Muscle layer of colon (tissue), 2 donors: ENCODE measurements at regions not wholly inside any gene's neighbourhood (a gene's known extent, or its start where the extent isn't known, plus 50 kb on each side); places are given as distances from the start of the nearest gene placed in this dataset.
"Not testable (repeated sequence)": the region's sequence is repeated elsewhere in the genome, so short reads cannot be mapped to it uniquely, and the experiment has no call there.

Experiments used
- H3K27ac ChIP-seq: one replicate; pipeline ENCODE4 v1.7.0; 2013; ENCODE audit warnings: low read depth, mild to moderate bottlenecking, low read length, moderate library complexity
- H3K27me3 ChIP-seq, 2 donors: one replicate each; pipeline ENCODE4 v1.7.0; 2013; ENCODE audit warnings: low read length in 2 of 2, mild to moderate bottlenecking in 2 of 2; ENCODE audit not compliant: insufficient read depth in 2 of 2, control insufficient read depth in 1 of 2
- H3K36me3 ChIP-seq: one replicate; pipeline ENCODE4 v1.7.0; 2013; ENCODE audit warnings: mild to moderate bottlenecking, low read length; ENCODE audit not compliant: insufficient read depth
- H3K4me1 ChIP-seq: one replicate; pipeline ENCODE4 v1.7.0; 2013; ENCODE audit warnings: mild to moderate bottlenecking, low read length; ENCODE audit not compliant: insufficient read depth
- H3K4me3 ChIP-seq, 2 donors: one replicate each; pipeline ENCODE4 v1.7.0; 2013; ENCODE audit warnings: low read length in 2 of 2, low read depth in 1 of 2, mild to moderate bottlenecking in 1 of 2, moderate library complexity in 1 of 2
- H3K9ac ChIP-seq: one replicate; pipeline ENCODE4 v1.7.0; 2013; ENCODE audit warnings: low read length
- H3K9me3 ChIP-seq: one replicate; pipeline ENCODE4 v1.7.0; 2013; ENCODE audit warnings: mild to moderate bottlenecking, low read length
- donor health status: abdominal sarcoma.
- donor health status: Adenocarcinoma of cecum.

DNA sequence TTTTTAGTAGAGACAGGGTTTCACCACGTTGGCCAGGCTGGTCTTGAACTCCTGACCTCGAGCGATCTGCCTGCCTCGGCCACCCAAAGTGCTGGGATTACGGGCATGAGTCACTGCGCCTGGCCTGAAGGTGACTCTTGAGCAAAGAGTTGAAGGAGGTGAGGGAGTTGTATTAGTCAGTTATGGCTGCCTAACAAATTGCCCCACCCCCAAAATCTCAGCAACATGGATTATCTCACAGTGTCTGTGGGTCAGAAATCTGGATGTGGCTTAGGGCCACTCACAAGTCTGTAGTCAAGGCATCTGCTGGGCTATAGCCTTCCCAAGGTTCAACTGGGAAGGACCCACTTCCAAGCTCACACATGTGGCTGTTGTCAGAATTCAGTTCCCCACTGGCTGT lies 52.8 kb upstream of the ADGRE5 start:
- Histone ChIP-seq H3K27me3 (peaks cover 0 to 1% of the 10 kb centered on the region in 2 donors), H3K4me3 (no peak overlapping the region), H3K36me3 (no peaks in the 10 kb centered on the region), H3K4me1 (no peaks in the 10 kb centered on the region), H3K9ac (no peak overlapping the region), H3K9me3 (no peaks in the 10 kb centered on the region), H3K27ac (no peak overlapping the region)

DNA sequence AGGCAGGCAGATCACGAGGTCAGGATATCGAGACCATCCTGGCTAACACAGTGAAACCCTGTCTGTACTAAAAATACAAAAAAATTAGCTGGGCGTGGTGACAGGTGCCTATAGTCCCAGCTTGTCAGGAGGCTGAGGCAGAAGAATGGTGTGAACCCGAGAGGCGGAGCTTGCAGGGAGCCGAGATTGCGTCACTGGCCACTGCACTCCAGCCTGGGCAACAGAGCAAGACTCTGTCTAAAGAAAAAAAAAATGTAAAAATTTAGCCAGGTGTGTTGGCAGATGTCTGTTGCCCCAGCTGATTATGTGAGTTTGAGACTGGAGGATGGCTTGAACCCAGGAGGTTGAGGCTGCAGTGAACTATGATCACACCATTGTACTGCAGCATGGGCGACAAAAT lies 54.2 kb upstream of the ADGRE5 start:
- H3K9ac ChIP-seq, H3K4me3 ChIP-seq, H3K27ac ChIP-seq, H3K9me3 ChIP-seq, H3K27me3 ChIP-seq, H3K36me3 ChIP-seq, H3K4me1 ChIP-seq: not testable (repeated sequence)

GRCh38 chr19:14325863-14326262 lies 55.4 kb upstream of the ADGRE5 start:
- Histone ChIP-seq H3K9ac (no peak overlapping the region), H3K4me1 (no peaks in the 10 kb centered on the region), H3K27ac (no peak overlapping the region), H3K4me3 (no peak overlapping the region), H3K9me3 (no peaks in the 10 kb centered on the region), H3K36me3 (no peaks in the 10 kb centered on the region), H3K27me3 (no peaks in the 10 kb centered on the region)

DNA sequence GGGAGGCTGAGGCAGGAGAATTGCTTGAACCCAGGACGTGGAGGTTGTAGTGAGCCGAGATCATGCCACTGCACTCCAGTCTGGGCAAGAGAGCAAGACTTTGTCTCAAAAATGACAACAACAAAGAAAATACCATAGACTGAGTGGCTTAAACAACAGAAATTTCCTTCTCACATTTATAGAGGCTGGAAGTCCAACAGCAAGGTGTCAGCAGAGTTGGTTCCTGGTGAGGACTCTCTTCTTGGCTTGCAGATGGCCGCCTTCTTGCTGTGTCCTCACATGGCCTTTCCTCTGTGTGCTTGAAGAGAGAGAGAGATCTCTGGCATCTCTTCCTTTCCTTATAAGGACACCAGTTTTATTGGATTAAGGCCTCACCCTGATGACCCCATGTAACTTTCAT lies 56.1 kb upstream of the ADGRE5 start:
- no peak overlapping the region for H3K27ac ChIP-seq
- no peaks in the 10 kb centered on the region for H3K36me3 ChIP-seq
- H3K27me3 ChIP-seq: no peaks in the 10 kb centered on the region
- H3K4me1 ChIP-seq: no peaks in the 10 kb centered on the region
- no peak overlapping the region for H3K9ac ChIP-seq
- H3K4me3 ChIP-seq: no peak overlapping the region
- H3K9me3 ChIP-seq: no peaks in the 10 kb centered on the region

- Histone ChIP-seq H3K27ac (no peak overlapping the region), H3K4me1 (no peaks in the 10 kb centered on the region), H3K4me3 (no peak overlapping the region), H3K9me3 (no peaks in the 10 kb centered on the region), H3K36me3 (no peaks in the 10 kb centered on the region), H3K9ac (no peak overlapping the region), H3K27me3 (no peaks in the 10 kb centered on the region)
These were observed 58.3 kb upstream of the ADGRE5 start for GRCh38 chr19:14322889-14323463.

DNA sequence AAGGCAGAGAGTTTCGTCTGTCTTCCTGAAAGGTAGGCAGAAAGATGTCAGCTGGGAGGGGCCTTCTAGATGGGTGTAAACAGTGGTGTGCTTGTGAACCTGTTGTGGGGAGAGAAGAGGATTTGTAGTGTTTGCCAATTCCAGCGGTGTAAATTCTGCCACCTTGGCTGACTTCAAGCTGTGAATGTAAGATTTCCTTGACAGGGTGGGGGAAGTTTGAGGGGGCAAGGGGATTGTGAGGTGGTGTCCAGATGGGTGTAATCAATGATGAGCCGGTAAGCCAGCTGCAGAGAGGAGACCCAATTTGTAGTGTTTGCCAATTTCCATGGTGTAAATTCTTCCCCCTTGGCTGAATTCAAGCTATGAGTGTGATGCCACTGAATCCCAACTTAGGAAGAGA lies 61.0 kb upstream of the ADGRE5 start:
- Histone ChIP-seq H3K9ac (no peak overlapping the region), H3K4me3 (no peak overlapping the region), H3K27me3 (no peaks in the 10 kb centered on the region), H3K27ac (no peak overlapping the region), H3K36me3 (no peaks in the 10 kb centered on the region), H3K9me3 (no peaks in the 10 kb centered on the region), H3K4me1 (no peaks in the 10 kb centered on the region)

DNA sequence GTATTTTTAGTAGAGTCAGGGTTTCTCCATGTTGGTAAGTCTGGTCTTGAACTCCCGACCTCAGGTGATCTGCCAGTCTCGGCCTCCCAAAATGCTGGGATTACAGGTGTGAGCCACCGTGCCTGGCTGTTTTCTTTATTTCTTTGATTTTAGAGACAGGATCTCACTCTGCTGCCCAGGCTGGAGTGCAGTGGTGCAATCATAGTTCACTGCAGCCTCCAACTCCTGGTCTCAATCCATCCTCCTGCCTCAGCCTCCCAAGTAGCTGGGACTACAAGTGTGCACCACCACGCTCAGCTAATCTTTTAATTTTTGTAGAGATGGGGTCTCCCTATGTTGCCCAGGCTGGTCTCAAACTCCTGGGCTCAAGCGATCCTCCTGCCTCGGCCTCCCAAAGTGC lies 61.5 kb upstream of the ADGRE5 start:
- not testable (repeated sequence) for H3K9ac ChIP-seq, H3K36me3 ChIP-seq, H3K27me3 ChIP-seq, H3K9me3 ChIP-seq, H3K4me3 ChIP-seq, H3K4me1 ChIP-seq, H3K27ac ChIP-seq

DNA sequence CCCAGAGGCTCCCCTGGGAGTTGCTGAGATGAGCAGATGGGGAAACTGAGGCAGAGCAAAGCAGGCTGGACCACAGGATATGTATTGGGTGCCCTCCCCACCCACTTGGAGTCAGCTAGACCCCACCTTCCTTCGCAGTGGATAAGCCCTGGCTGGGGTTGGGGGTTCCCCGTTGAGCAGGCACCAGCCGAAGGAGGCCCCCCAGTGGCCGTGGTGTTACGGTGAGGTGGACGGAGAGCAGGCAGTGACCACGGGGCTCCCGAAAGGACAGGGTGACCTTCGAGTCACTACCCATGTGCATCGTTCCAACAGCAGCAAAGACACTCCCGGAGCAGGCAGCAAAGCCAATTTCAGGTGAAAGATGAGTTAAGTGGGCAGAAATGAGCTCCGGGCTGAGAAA lies 62.4 kb upstream of the ADGRE5 start:
- no peak overlapping the region for H3K4me3 ChIP-seq
- no peak overlapping the region for H3K27ac ChIP-seq
- no peaks in the 10 kb centered on the region for H3K36me3 ChIP-seq
- H3K9me3 ChIP-seq: no peaks in the 10 kb centered on the region
- H3K4me1 ChIP-seq: no peaks in the 10 kb centered on the region
- H3K9ac ChIP-seq: no peak overlapping the region
- no peaks in the 10 kb centered on the region for H3K27me3 ChIP-seq

DNA sequence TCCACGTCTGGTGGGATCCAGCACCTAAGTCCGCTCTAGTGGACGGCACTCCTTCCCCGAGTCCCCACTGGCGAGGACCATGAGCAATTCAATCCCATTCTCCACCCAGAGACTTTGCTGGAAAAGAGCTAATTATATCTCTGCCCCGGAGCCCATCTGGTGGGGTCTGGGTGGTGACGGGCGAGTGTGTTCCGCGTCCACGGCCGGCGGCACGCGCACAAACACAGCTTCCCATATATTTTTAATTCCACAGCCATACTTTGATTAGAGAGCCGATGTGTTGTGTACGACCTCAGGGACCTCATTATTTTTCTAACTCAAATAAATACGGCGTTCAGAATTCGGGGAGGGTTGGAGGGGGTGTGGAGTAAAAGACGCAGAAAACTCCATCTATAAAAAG lies 64.1 kb upstream of the ADGRE5 start:
- H3K27me3 ChIP-seq: no peaks in the 10 kb centered on the region
- no peak overlapping the region for H3K4me3 ChIP-seq
- no peaks in the 10 kb centered on the region for H3K36me3 ChIP-seq
- no peaks in the 10 kb centered on the region for H3K9me3 ChIP-seq
- H3K27ac ChIP-seq: no peak overlapping the region
- no peaks in the 10 kb centered on the region for H3K4me1 ChIP-seq
- no peak overlapping the region for H3K9ac ChIP-seq

- H3K4me1 ChIP-seq: no peaks in the 10 kb centered on the region
- H3K9me3 ChIP-seq: no peaks in the 10 kb centered on the region
- H3K27me3 ChIP-seq: no peaks in the 10 kb centered on the region
- no peak overlapping the region for H3K9ac ChIP-seq
- H3K27ac ChIP-seq: no peak overlapping the region
- H3K36me3 ChIP-seq: no peaks in the 10 kb centered on the region
- H3K4me3 ChIP-seq: no peak overlapping the region
These were observed 65.8 kb upstream of the ADGRE5 start for GRCh38 chr19:14315433-14315832.

DNA sequence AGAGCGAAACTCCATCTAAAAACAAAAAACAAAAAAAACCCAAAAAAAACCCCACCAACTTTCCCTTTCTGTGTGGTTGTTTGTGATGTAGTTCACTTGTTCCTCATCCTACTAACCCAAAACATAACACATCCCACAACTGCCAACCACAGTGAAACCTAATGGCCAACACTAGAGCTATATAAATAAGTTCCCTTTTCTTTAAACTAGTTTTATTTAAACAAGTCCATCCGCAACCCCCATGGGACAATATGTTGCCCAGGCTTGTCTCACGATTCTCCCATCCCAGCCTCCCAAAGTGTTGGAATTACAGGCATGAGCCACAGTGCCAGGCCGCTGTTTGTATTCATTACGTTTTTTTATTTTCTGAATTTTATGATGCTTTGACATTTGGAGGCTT lies 71.2 kb upstream of the ADGRE5 start:
- H3K4me1 ChIP-seq: no peaks in the 10 kb centered on the region
- no peak overlapping the region for H3K27ac ChIP-seq
- no peaks in the 10 kb centered on the region for H3K36me3 ChIP-seq
- H3K4me3 ChIP-seq: no peak overlapping the region
- no peak overlapping the region for H3K9ac ChIP-seq
- H3K27me3 ChIP-seq: no peaks in the 10 kb centered on the region
- H3K9me3 ChIP-seq: peaks cover 9% of the 10 kb centered on the region

DNA sequence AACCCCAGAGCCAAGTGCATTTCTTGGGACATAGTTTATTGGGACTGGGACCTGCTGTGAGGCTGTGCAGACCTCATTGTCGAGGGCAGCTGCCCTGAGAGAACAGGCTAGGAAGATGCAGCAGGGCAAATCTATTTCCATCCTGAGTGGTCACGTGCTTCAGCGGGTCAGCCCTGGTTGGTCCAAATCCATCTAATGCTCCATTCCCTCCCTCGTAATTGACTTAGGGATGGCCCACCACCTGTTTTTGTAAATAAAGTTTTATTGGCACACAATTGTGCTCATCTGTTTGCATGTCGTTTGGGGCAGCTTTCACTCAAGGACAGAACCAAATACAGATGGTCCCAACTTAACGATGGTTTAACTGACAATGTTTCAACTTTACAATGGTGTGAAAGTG lies 75.5 kb upstream of the ADGRE5 start:
- Histone ChIP-seq H3K27ac (no peak overlapping the region), H3K9me3 (peaks cover 9% of the 10 kb centered on the region), H3K4me1 (no peaks in the 10 kb centered on the region)

More for the DNA sequence above, 75.5 kb upstream of the ADGRE5 start:
- Histone ChIP-seq H3K27me3 (no peaks in the 10 kb centered on the region), H3K9ac (no peak overlapping the region), H3K36me3 (no peaks in the 10 kb centered on the region), H3K4me3 (no peak overlapping the region)
